Gastroesophageal sphincter (tissue), 3 donors: ENCODE measurements at regions not wholly inside any gene's neighbourhood (a gene's known extent, or its start where the extent isn't known, plus 50 kb on each side); places are given as distances from the start of the nearest gene placed in this dataset.

ENCODE experiments used
- CTCF ChIP-seq, 4 experiments: fragments of 200-600 bp in 2 of 4; fragments of 450-650 bp in 2 of 4; sonication (generic) in 1 of 4; IDR thresholded peaks; one replicate each; pipeline ENCODE4 v1.5.1; 2017 to 2019; ENCODE audit warnings: antibody characterized with exemption in 4 of 4, mild to moderate bottlenecking in 2 of 4, moderate library complexity in 2 of 4
- EP300 ChIP-seq: sonication (generic); formaldehyde crosslinking; IDR thresholded peaks from one replicate; pipeline ENCODE4 v1.6.1; 2017; ENCODE audit warnings: antibody characterized with exemption, mild to moderate bottlenecking
- POLR2AphosphoS5 ChIP-seq: sonication (generic); formaldehyde crosslinking; IDR thresholded peaks from one replicate; pipeline ENCODE4 v1.6.1; 2017; ENCODE audit warnings: antibody characterized with exemption

DNA sequence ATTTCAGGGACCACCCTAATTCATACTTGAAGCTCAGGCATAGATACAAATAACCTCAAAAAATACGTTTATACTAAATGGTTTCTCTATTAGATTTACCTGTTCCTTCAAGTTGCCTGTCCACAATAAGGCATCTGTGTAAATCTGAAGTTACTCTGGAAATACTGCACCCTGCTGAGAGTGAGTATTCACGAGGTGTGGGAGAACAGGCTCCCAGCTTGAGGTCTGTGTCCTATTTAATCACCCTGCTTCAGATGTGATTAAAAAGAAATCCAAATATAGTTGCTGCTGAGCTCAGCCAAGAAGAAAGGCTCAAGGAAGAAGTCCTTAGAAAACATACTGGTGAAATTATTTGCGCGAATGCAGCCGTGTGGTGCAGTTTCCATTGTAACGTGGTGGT is 136.8 kb downstream of the KLF6 start:
- no peak for TF ChIP-seq CTCF (IDR thresholded peaks at IDR 0.05)
- no peak for TF ChIP-seq POLR2AphosphoS5
- no peak for TF ChIP-seq EP300
